Stimulated activated CD4-positive, alpha-beta T cell treated with anti-CD3 and anti-CD28 coated beads, Interleukin-4, amount 100 ng/mL, for 1 hour (primary cell): ENCODE measurements at regions not wholly inside any gene's neighbourhood (a gene's known extent, or its start where the extent isn't known, plus 50 kb on each side); places are given as distances from the start of the nearest gene placed in this dataset.

Experiments
- DNase-seq: peaks from one replicate; pipeline ENCODE4 v3.0.0-alpha.2; 2020

- DNase-seq, result no peak
These were observed 173.1 kb downstream of the MFSD1 start for GRCh38 chr3:158974904-158975303.

- no peak for DNase-seq
These were observed 175.1 kb downstream of the MFSD1 start for GRCh38 chr3:158976966-158977365.

- DNase-seq, result no peak
These were observed 175.6 kb downstream of the MFSD1 start for GRCh38 chr3:158977497-158977896.

- no peak for DNase-seq
These were observed 181.6 kb downstream of the MFSD1 start for GRCh38 chr3:158983216-158984099.

- DNase-seq, result no peak
These were observed 189.4 kb downstream of the MFSD1 start for GRCh38 chr3:158991146-158991705.

- no peak for DNase-seq
These were observed 190.6 kb downstream of the MFSD1 start for GRCh38 chr3:158992463-158992862.

GRCh38 chr3:158994386-158994785 lies 192.5 kb downstream of the MFSD1 start:
- no peak for DNase-seq

- no peak for DNase-seq
These were observed 199.9 kb downstream of the MFSD1 start for GRCh38 chr3:159001711-159002110.

- DNase-seq, result no peak
These were observed 203.3 kb downstream of the MFSD1 start for GRCh38 chr3:159005137-159005536.

GRCh38 chr3:159007331-159007730 lies 205.5 kb downstream of the MFSD1 start:
- DNase-seq, result no peak

- DNase-seq, result no peak
These were observed 206.5 kb downstream of the MFSD1 start for GRCh38 chr3:159008401-159008800.

- DNase-seq, result no peak
These were observed 216.5 kb downstream of the MFSD1 start for GRCh38 chr3:159018341-159018740.

- no peak for DNase-seq
These were observed 223.9 kb downstream of the MFSD1 start for GRCh38 chr3:159025733-159026132.

- DNase-seq, result no peak
These were observed 224.7 kb downstream of the MFSD1 start for GRCh38 chr3:159026510-159026909.

GRCh38 chr3:159028706-159029105 lies 226.9 kb downstream of the MFSD1 start:
- no peak for DNase-seq

- no peak for DNase-seq
These were observed 227.6 kb downstream of the MFSD1 start for GRCh38 chr3:159029306-159030026.

- DNase-seq, result no peak
These were observed 228.3 kb downstream of the MFSD1 start for GRCh38 chr3:159030138-159030670.

GRCh38 chr3:159030886-159031679 lies 229.2 kb downstream of the MFSD1 start:
- DNase-seq, result no peak

- no peak for DNase-seq
These were observed 230.5 kb downstream of the MFSD1 start for GRCh38 chr3:159032311-159032710.

- DNase-seq, result no peak
These were observed 236.6 kb downstream of the MFSD1 start for GRCh38 chr3:159038405-159038804.

- DNase-seq, result no peak
These were observed 237.4 kb downstream of the MFSD1 start for GRCh38 chr3:159039286-159039685.

- no peak for DNase-seq
These were observed 243.5 kb downstream of the MFSD1 start for GRCh38 chr3:159045279-159045885.
